ENCODE measurements at regions not wholly inside any gene's neighbourhood (a gene's known extent, or its start where the extent isn't known, plus 50 kb on each side); places are given as distances from the start of the nearest gene placed in this dataset.

DNA sequence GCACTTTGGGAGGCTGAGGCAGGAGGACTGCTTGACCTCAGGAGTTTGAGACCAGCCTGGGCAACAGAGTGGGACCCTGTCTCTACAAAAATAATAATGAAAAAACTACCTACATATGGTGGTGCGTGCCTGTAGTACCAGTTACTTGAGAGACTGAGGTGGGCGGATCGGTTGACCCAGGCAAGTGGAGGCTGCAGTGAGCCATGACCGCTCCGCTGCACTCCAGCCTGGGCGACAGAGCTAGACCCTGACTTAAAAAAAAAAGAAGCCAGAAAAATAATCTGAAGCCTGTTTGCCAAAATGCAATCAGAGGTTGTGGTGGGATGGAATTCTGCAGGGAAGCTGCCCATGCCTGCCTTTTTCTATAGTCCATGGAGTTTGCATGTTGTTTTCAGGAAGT is 50.4 kb upstream of the GGTA1 start:
- no peaks in the 10 kb centered on the region for H3K36me3 ChIP-seq (ENCODE audit: control insufficient read depth in 4 of 4, insufficient read depth in 3 of 4, low read depth in 1 of 4, low read length in 3 of 4)
- no peaks in the 10 kb centered on the region for H3K27me3 ChIP-seq (ENCODE audit: control insufficient read depth in 4 of 4, insufficient read depth in 4 of 4, low read length in 3 of 4)
- H3K27ac ChIP-seq (ENCODE audit: low read depth in 1 of 2, low read length in 2 of 2) = no peak overlapping the region
- no peak for DNase-seq (ENCODE audit: low spot score)
- 89% methylated on average over 6 of the region's 6 CpGs for WGBS
- no peak overlapping the region for H3K4me3 ChIP-seq (ENCODE audit: low read depth in 1 of 3, low read length in 3 of 3)
- no peak overlapping the region for H3K9ac ChIP-seq (ENCODE audit: low read depth in 1 of 2, low read length in 2 of 2)
- peaks cover 0 to 11% (median 3%) of the 10 kb centered on the region in 4 donors for H3K4me1 ChIP-seq (ENCODE audit: control insufficient read depth in 4 of 4, insufficient read depth in 4 of 4, low read length in 3 of 4)
- H3K9me3 ChIP-seq (ENCODE audit: control insufficient read depth in 4 of 4, low read length in 3 of 4) = no peaks in the 10 kb centered on the region
- TF ChIP-seq, protein P1, sequence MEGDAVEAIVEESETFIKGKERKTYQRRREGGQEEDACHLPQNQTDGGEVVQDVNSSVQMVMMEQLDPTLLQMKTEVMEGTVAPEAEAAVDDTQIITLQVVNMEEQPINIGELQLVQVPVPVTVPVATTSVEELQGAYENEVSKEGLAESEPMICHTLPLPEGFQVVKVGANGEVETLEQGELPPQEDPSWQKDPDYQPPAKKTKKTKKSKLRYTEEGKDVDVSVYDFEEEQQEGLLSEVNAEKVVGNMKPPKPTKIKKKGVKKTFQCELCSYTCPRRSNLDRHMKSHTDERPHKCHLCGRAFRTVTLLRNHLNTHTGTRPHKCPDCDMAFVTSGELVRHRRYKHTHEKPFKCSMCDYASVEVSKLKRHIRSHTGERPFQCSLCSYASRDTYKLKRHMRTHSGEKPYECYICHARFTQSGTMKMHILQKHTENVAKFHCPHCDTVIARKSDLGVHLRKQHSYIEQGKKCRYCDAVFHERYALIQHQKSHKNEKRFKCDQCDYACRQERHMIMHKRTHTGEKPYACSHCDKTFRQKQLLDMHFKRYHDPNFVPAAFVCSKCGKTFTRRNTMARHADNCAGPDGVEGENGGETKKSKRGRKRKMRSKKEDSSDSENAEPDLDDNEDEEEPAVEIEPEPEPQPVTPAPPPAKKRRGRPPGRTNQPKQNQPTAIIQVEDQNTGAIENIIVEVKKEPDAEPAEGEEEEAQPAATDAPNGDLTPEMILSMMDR (IDR thresholded peaks at IDR 0.05; ENCODE audit: low read depth, low read length, missing input control) = no peak
- TF ChIP-seq HNF4A (conservative IDR thresholded peaks at IDR 0.05) (no peak), NR2F2 (IDR thresholded peaks at IDR 0.05) (no peak), YY1 (IDR thresholded peaks at IDR 0.05) (no peak), JUND (IDR thresholded peaks at IDR 0.05) (no peak), FOXA2 (IDR thresholded peaks at IDR 0.05) (no peak), FOXA1 (IDR thresholded peaks at IDR 0.05) (no peak), RAD21 (IDR thresholded peaks at IDR 0.05) (no peak), RXRA (IDR thresholded peaks at IDR 0.05) (no peak), GABPA (IDR thresholded peaks at IDR 0.05 in 1 of 2, conservative IDR thresholded peaks at IDR 0.05 in 1 of 2) (no peak), EGR1 (IDR thresholded peaks at IDR 0.05; ENCODE audit: low read depth in 2 of 2) (no peak), HNF4G (IDR thresholded peaks at IDR 0.05) (no peak), TAF1 (conservative IDR thresholded peaks at IDR 0.05) (no peak)
- TF ChIP-seq, protein P2, sequence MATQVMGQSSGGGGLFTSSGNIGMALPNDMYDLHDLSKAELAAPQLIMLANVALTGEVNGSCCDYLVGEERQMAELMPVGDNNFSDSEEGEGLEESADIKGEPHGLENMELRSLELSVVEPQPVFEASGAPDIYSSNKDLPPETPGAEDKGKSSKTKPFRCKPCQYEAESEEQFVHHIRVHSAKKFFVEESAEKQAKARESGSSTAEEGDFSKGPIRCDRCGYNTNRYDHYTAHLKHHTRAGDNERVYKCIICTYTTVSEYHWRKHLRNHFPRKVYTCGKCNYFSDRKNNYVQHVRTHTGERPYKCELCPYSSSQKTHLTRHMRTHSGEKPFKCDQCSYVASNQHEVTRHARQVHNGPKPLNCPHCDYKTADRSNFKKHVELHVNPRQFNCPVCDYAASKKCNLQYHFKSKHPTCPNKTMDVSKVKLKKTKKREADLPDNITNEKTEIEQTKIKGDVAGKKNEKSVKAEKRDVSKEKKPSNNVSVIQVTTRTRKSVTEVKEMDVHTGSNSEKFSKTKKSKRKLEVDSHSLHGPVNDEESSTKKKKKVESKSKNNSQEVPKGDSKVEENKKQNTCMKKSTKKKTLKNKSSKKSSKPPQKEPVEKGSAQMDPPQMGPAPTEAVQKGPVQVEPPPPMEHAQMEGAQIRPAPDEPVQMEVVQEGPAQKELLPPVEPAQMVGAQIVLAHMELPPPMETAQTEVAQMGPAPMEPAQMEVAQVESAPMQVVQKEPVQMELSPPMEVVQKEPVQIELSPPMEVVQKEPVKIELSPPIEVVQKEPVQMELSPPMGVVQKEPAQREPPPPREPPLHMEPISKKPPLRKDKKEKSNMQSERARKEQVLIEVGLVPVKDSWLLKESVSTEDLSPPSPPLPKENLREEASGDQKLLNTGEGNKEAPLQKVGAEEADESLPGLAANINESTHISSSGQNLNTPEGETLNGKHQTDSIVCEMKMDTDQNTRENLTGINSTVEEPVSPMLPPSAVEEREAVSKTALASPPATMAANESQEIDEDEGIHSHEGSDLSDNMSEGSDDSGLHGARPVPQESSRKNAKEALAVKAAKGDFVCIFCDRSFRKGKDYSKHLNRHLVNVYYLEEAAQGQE (IDR thresholded peaks at IDR 0.05) = no peak
- TF ChIP-seq, protein P3, sequence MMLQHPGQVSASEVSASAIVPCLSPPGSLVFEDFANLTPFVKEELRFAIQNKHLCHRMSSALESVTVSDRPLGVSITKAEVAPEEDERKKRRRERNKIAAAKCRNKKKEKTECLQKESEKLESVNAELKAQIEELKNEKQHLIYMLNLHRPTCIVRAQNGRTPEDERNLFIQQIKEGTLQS (IDR thresholded peaks at IDR 0.05) = no peak
- TF ChIP-seq, protein P4, sequence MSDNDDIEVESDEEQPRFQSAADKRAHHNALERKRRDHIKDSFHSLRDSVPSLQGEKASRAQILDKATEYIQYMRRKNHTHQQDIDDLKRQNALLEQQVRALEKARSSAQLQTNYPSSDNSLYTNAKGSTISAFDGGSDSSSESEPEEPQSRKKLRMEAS (IDR thresholded peaks at IDR 0.05) = no peak
- TF ChIP-seq, protein P5, sequence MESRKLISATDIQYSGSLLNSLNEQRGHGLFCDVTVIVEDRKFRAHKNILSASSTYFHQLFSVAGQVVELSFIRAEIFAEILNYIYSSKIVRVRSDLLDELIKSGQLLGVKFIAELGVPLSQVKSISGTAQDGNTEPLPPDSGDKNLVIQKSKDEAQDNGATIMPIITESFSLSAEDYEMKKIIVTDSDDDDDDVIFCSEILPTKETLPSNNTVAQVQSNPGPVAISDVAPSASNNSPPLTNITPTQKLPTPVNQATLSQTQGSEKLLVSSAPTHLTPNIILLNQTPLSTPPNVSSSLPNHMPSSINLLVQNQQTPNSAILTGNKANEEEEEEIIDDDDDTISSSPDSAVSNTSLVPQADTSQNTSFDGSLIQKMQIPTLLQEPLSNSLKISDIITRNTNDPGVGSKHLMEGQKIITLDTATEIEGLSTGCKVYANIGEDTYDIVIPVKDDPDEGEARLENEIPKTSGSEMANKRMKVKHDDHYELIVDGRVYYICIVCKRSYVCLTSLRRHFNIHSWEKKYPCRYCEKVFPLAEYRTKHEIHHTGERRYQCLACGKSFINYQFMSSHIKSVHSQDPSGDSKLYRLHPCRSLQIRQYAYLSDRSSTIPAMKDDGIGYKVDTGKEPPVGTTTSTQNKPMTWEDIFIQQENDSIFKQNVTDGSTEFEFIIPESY (IDR thresholded peaks at IDR 0.05) = no peak

Measured in liver (tissue), 8 donors.